WI38 (cell line): ENCODE measurements at regions not wholly inside any gene's neighbourhood (a gene's known extent, or its start where the extent isn't known, plus 50 kb on each side); places are given as distances from the start of the nearest gene placed in this dataset.

ENCODE experiments used
- H3K4me3 ChIP-seq: 2 replicates; pipeline ENCODE4 v1.5.1; 2011; ENCODE audit warnings: low read depth, mild to moderate bottlenecking, control low read depth, low read length
- TF ChIP-seq, protein P1 (sequence below): IDR thresholded peaks from 2 replicates; pipeline ENCODE4 v1.5.1; 2012; ENCODE audit warnings: low read depth, mild to moderate bottlenecking, control low read depth, low read length

DNA sequence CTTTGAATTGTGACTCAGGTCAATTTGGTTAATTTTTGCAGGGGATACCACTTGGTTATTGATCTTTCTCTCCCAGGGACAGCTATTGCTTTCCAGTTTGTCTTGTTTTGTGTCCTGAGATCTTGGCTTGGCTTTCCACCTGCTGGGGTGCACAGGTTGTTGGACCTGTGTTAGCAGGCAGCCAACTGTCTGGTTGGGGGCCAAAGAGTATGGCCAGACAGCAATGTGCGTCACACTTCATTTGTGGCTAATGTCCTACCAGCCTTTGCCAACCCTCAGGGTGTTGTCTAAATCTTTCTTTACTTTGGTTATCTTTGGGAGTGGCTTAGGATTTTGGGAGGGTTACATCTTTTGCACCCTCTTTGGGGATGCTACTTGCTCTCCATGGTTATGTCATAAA is 494.9 kb upstream of the ATP2B1 start:
- TF ChIP-seq, protein P1, sequence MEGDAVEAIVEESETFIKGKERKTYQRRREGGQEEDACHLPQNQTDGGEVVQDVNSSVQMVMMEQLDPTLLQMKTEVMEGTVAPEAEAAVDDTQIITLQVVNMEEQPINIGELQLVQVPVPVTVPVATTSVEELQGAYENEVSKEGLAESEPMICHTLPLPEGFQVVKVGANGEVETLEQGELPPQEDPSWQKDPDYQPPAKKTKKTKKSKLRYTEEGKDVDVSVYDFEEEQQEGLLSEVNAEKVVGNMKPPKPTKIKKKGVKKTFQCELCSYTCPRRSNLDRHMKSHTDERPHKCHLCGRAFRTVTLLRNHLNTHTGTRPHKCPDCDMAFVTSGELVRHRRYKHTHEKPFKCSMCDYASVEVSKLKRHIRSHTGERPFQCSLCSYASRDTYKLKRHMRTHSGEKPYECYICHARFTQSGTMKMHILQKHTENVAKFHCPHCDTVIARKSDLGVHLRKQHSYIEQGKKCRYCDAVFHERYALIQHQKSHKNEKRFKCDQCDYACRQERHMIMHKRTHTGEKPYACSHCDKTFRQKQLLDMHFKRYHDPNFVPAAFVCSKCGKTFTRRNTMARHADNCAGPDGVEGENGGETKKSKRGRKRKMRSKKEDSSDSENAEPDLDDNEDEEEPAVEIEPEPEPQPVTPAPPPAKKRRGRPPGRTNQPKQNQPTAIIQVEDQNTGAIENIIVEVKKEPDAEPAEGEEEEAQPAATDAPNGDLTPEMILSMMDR: no peak
- no peak overlapping the region for H3K4me3 ChIP-seq

DNA sequence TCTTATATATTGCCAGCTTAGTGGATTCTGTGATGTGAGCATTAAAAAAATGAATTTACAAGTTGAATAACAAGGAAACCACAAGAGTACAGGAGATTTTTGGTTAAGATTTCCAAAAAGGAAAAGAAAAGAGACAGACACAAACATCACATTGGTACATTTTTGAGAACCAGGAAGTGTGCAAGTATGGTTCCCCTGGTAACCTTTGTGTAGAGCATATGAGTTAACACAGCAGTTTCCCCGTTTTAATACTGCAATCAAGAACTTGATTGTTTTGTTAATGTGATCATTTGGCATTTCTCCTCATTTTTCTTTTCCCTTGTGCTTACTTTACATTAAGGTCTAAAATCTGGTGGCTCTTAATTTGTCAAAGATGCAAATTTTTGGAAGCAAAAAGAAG is 490.4 kb upstream of the ATP2B1 start:
- TF ChIP-seq, protein P1: no peak
- H3K4me3 ChIP-seq: no peak overlapping the region

DNA sequence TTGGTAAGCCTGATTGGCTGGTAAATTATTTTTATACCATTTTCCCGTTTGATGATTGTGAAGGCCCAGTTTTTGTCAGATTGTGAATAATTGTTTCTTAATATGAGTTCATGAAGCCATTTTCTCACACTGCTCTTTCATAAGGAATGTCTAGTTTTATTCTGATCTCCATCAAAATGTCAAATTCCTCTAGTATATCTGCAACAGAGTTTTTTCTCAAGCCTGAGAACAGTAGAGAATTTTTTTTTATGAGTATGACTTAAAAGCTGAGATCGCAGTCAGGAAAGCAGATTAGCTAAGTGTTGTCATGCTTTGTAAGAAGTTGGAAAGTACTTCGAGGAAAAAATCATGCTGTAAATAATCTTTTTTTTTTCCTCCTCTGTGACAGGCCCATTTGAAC is 484.9 kb upstream of the ATP2B1 start:
- TF ChIP-seq, protein P1: no peak
- no peak overlapping the region for H3K4me3 ChIP-seq

DNA sequence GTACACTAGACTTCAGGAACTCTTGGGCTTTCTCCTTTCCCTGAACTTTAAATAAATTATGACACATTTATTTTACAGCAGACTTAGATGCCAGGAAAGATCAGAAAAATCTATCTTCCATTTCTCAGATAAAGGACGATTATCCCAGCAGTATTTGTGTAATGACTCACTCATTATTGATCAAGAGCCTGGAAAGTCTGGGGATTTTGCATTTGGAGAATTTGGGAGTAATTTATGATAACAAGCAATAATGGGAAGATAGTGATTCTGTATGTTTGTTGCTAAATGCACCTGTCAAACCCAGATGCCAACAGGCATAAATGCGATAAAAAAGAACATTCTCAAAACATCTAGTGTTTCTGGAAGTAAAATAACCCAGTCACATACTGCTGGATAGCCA is 480.2 kb upstream of the ATP2B1 start:
- H3K4me3 ChIP-seq: no peak overlapping the region
- TF ChIP-seq, protein P1: no peak

DNA sequence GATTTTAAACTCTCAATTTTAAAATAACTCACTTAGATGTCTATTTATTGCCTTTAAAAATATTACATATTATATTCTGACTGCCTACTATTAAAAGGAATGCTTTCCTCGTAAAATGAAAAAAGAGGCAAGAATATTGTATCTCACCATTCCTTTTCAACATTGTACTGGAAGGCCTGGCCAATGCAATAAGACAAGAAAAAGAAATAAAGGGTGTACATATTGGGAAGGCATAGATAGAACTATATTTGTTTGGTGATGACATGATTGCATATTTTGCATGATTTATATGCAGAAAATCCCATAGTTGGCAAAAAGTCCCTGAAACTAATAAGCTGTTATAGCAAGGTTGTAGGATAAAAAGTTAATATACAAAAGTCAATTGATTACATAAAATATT is 474.6 kb upstream of the ATP2B1 start:
- TF ChIP-seq, protein P1: no peak
- H3K4me3 ChIP-seq: no peak overlapping the region

DNA sequence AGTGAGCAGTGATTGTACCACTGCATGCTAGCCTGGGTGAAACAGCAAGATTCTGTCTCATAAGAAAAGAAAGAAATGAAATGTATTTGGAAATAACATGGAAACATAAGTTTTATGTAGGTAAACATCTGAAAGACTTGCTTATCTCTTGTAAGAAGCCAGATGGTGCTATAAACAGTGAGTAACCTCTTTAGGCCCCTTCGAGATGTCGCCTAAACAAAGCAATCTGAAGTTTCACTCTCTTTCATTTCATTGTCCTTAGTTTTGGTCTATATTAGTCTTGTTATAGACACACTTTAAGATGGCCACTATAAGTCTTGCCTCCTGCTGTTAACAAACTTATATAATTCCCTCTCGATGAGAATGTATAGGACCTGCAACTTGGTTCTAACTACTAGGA is 472.6 kb upstream of the ATP2B1 start:
- TF ChIP-seq, protein P1: no peak
- H3K4me3 ChIP-seq: no peak overlapping the region

DNA sequence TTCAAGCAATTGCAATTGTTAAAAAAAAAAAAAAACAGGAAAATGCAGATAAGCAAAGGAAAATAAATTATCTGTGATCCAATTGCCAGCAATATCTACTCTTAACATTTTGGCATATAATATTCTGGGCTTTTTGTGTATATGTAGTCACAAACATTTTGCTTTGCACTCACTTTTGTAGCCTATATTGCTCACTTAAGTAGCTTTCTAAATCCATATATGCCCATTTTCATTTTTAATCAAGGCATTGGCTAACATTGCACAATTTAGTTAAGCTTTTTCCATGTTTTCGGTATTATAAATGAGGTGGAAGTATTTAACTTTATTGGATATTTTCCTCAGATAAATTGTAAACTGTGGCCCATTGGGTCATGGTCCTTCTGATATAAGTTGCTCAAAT is 466.3 kb upstream of the ATP2B1 start:
- TF ChIP-seq, protein P1: no peak
- no peak overlapping the region for H3K4me3 ChIP-seq

DNA sequence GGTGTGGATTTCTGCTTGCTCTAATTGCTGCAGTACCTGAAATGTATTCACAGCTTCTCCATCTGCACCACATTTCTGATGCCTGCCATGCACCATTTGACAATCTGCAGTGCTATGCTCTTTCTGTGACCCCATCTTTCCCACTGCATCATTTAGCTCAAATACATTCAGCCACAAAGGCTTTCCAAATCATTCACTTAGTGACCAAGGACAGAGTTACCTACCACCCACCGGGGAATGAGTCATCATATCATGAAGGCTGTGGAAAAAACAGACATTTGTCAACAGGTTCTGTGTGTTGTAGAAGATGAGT is 465.5 kb upstream of the ATP2B1 start:
- TF ChIP-seq, protein P1: no peak
- H3K4me3 ChIP-seq: no peak overlapping the region
